Fibroblast of pulmonary artery (primary cell): ENCODE measurements at regions not wholly inside any gene's neighbourhood (a gene's known extent, or its start where the extent isn't known, plus 50 kb on each side); places are given as distances from the start of the nearest gene placed in this dataset.

Source experiments
- DNase-seq: peaks from one replicate; pipeline ENCODE4 v3.0.0-alpha.2; 2010; ENCODE audit warnings: low read depth
- H3K4me3 ChIP-seq: replicated peaks from 2 replicates; pipeline ENCODE4 v1.5.1; 2011; ENCODE audit warnings: low read depth, mild to moderate bottlenecking, control low read depth, low read length, moderate library complexity
- TF ChIP-seq, protein P1 (sequence below): IDR thresholded peaks from 2 replicates; pipeline ENCODE4 v1.5.1; 2011; ENCODE audit warnings: mild to moderate bottlenecking, control low read depth, low read length, inconsistent platforms; ENCODE audit errors: missing control alignments

- H3K4me3 ChIP-seq: no peak overlapping the region
- no peak for DNase-seq
- TF ChIP-seq, protein P1, sequence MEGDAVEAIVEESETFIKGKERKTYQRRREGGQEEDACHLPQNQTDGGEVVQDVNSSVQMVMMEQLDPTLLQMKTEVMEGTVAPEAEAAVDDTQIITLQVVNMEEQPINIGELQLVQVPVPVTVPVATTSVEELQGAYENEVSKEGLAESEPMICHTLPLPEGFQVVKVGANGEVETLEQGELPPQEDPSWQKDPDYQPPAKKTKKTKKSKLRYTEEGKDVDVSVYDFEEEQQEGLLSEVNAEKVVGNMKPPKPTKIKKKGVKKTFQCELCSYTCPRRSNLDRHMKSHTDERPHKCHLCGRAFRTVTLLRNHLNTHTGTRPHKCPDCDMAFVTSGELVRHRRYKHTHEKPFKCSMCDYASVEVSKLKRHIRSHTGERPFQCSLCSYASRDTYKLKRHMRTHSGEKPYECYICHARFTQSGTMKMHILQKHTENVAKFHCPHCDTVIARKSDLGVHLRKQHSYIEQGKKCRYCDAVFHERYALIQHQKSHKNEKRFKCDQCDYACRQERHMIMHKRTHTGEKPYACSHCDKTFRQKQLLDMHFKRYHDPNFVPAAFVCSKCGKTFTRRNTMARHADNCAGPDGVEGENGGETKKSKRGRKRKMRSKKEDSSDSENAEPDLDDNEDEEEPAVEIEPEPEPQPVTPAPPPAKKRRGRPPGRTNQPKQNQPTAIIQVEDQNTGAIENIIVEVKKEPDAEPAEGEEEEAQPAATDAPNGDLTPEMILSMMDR: no peak
These were observed 140.0 kb upstream of the IRX6 start for GRCh38 chr16:55184052-55184451.

DNA sequence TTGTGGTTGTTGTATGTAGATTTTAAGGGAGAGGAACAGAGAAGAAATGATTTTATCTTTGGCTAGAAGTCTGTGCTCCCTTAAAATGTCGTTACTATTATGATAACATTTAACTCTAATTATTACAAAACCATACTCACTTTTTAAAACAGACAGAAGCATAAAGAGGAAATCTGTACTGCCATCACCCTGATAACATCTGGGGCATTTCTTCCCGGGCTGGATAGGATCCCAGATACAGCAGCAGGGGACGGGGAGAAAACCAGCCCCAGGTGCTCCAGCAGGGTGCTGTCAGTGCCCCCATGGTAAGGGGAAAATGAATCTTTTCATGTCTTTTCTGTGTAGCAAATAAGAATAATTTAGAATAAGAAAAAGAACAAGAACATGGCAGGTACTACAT, 139.4 kb upstream of the IRX6 start:
- DNase-seq: no peak

GRCh38 chr16:55189224-55189623, 134.8 kb upstream of the IRX6 start:
- H3K4me3 ChIP-seq: no peak overlapping the region
- TF ChIP-seq, protein P1: no peak
- no peak for DNase-seq

More for the DNA sequence above, 139.4 kb upstream of the IRX6 start:
- H3K4me3 ChIP-seq: no peak overlapping the region
- TF ChIP-seq, protein P1: no peak

GRCh38 chr16:55189682-55190636, 134.0 kb upstream of the IRX6 start:
- TF ChIP-seq, protein P1: no peak
- H3K4me3 ChIP-seq: no peak overlapping the region
- no peak for DNase-seq

DNA sequence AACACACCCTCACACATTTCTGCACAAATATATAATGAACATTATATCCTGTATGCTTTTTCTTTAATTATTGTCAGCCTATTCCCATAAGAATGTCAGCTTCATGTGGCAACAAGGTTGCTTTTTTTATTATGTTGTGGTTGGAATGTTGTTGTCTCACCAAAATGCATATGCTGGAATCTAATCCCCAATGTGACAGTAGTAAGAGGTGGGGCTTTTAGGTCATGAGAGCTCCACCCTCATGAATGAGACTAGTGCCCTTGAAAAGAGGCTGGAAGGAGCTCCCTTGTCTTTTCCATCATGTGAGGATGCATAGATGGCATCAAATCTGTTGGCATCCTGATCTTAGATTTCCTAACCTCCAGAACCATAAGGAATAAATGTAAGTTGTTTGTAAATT, 131.3 kb upstream of the IRX6 start:
- DNase-seq: no peak
- TF ChIP-seq, protein P1: no peak
- H3K4me3 ChIP-seq: no peak overlapping the region

- no peak overlapping the region for H3K4me3 ChIP-seq
- TF ChIP-seq, protein P1: no peak
- DNase-seq: no peak
These were observed 120.4 kb upstream of the IRX6 start for GRCh38 chr16:55203570-55203969.
